HG03103 (cell line): ENCODE measurements at regions not wholly inside any gene's neighbourhood (a gene's known extent, or its start where the extent isn't known, plus 50 kb on each side); places are given as distances from the start of the nearest gene placed in this dataset.

Source experiments
- ATAC-seq: cut with Tn5 transposase; IDR thresholded peaks from one replicate; pipeline ENCODE4 v1.9.1; 2021; ENCODE audit warnings: low read depth; ENCODE audit not compliant: unreplicated experiment

- no peak for ATAC-seq
Observed at GRCh38 chr5:165735388-165735787, 2230.0 kb downstream of the MAT2B start.

- ATAC-seq, result no peak
Observed at GRCh38 chr5:165739079-165739741, 2233.8 kb downstream of the MAT2B start.

GRCh38 chr5:165757791-165758190 lies 2252.4 kb downstream of the MAT2B start:
- ATAC-seq, result no peak

GRCh38 chr5:165775111-165775510 lies 2269.7 kb downstream of the MAT2B start:
- ATAC-seq, result no peak

GRCh38 chr5:165779505-165779904 lies 2274.1 kb downstream of the MAT2B start:
- no peak for ATAC-seq

GRCh38 chr5:165780901-165781300 lies 2275.5 kb downstream of the MAT2B start:
- no peak for ATAC-seq

- ATAC-seq, result no peak
Observed at GRCh38 chr5:165781738-165782137, 2276.3 kb downstream of the MAT2B start.

- no peak for ATAC-seq
Observed at GRCh38 chr5:165783024-165783423, 2277.6 kb downstream of the MAT2B start.

- ATAC-seq, result no peak
Observed at GRCh38 chr5:165786073-165786472, 2280.7 kb downstream of the MAT2B start.

- ATAC-seq, result no peak
Observed at GRCh38 chr5:165795073-165795472, 2289.7 kb downstream of the MAT2B start.

- ATAC-seq, result no peak
Observed at GRCh38 chr5:165805756-165806155, 2300.3 kb downstream of the MAT2B start.

- ATAC-seq, result no peak
Observed at GRCh38 chr5:165808335-165808734, 2302.9 kb downstream of the MAT2B start.

- no peak for ATAC-seq
Observed at GRCh38 chr5:165809914-165810313, 2304.5 kb downstream of the MAT2B start.

GRCh38 chr5:165829504-165829903 lies 2324.1 kb downstream of the MAT2B start:
- ATAC-seq, result no peak

- ATAC-seq, result no peak
Observed at GRCh38 chr5:165834891-165835290, 2329.5 kb downstream of the MAT2B start.

- ATAC-seq, result no peak
Observed at GRCh38 chr5:165836046-165836445, 2330.6 kb downstream of the MAT2B start.

- ATAC-seq, result no peak
Observed at GRCh38 chr5:165837286-165837685, 2331.9 kb downstream of the MAT2B start.

GRCh38 chr5:165844571-165844970 lies 2339.2 kb downstream of the MAT2B start:
- ATAC-seq, result no peak

GRCh38 chr5:165858118-165858517 lies 2352.7 kb downstream of the MAT2B start:
- no peak for ATAC-seq

GRCh38 chr5:165859251-165859650 lies 2353.8 kb downstream of the MAT2B start:
- ATAC-seq, result no peak

- no peak for ATAC-seq
Observed at GRCh38 chr5:165863239-165863638, 2357.8 kb downstream of the MAT2B start.

- no peak for ATAC-seq
Observed at GRCh38 chr5:165871291-165871690, 2365.9 kb downstream of the MAT2B start.

- no peak for ATAC-seq
Observed at GRCh38 chr5:165874851-165875250, 2369.4 kb downstream of the MAT2B start.
